ENCODE measurements at regions not wholly inside any gene's neighbourhood (a gene's known extent, or its start where the extent isn't known, plus 50 kb on each side); places are given as distances from the start of the nearest gene placed in this dataset.

GRCh38 chr2:147589127-147589526, 255.7 kb upstream of the ACVR2A start:
- TF ChIP-seq CTCF (IDR thresholded peaks at IDR 0.05), result no peak
- CTCF ChIA-PET, result no interaction called here
- ATAC-seq (ENCODE audit: low read depth) (no peak), DNase-seq (no peak)
- POLR2A ChIA-PET, result interaction anchor here (0.6 kb wide), 1 partner anchor 301 kb away, joined by 5 read pairs; no protein-coding TSS in a partner anchor
- Mint-ChIP-seq H3K9me3 (peaks cover 9% of the 10 kb centered on the region), H3K4me3 (no peak overlapping the region), H3K36me3 (ENCODE audit: low read depth) (no peaks in the 10 kb centered on the region), H3K27me3 (peaks cover 7% of the 10 kb centered on the region), H3K27ac (no peak overlapping the region), H3K4me1 (no peaks in the 10 kb centered on the region)
- intact Hi-C loops (cut with micrococcal nuclease), result no loop called here

GRCh38 chr2:147588191-147588590, 256.6 kb upstream of the ACVR2A start:
- intact Hi-C loops (cut with micrococcal nuclease), result no loop called here
- no peaks in the 10 kb centered on the region for H3K36me3 Mint-ChIP-seq (ENCODE audit: low read depth)
- no peak for TF ChIP-seq CTCF (IDR thresholded peaks at IDR 0.05)
- no peak overlapping the region for H3K27ac Mint-ChIP-seq
- no peaks in the 10 kb centered on the region for H3K4me1 Mint-ChIP-seq
- POLR2A ChIA-PET, result no interaction called here
- peaks cover 7% of the 10 kb centered on the region for H3K27me3 Mint-ChIP-seq
- ATAC-seq (ENCODE audit: low read depth), result no peak
- H3K9me3 Mint-ChIP-seq, result peaks cover 9% of the 10 kb centered on the region
- CTCF ChIA-PET, result no interaction called here
- no peak for DNase-seq
- no peak overlapping the region for H3K4me3 Mint-ChIP-seq

- DNase-seq (no peak), ATAC-seq (ENCODE audit: low read depth) (no peak)
- Mint-ChIP-seq H3K36me3 (ENCODE audit: low read depth) (no peaks in the 10 kb centered on the region), H3K27me3 (no peaks in the 10 kb centered on the region), H3K4me1 (no peaks in the 10 kb centered on the region), H3K27ac (no peak overlapping the region), H3K4me3 (no peak overlapping the region), H3K9me3 (no peaks in the 10 kb centered on the region)
- no peak for TF ChIP-seq CTCF (IDR thresholded peaks at IDR 0.05)
- POLR2A ChIA-PET, result no interaction called here
- CTCF ChIA-PET, result no interaction called here
- intact Hi-C loops (cut with micrococcal nuclease), result no loop called here
Observed at GRCh38 chr2:147578529-147578928, 266.3 kb upstream of the ACVR2A start.

GRCh38 chr2:147577998-147578380, 266.8 kb upstream of the ACVR2A start:
- CTCF ChIA-PET, result no interaction called here
- Mint-ChIP-seq H3K9me3 (no peaks in the 10 kb centered on the region), H3K4me3 (no peak overlapping the region), H3K36me3 (ENCODE audit: low read depth) (no peaks in the 10 kb centered on the region), H3K27ac (no peak overlapping the region), H3K4me1 (no peaks in the 10 kb centered on the region), H3K27me3 (no peaks in the 10 kb centered on the region)
- POLR2A ChIA-PET, result no interaction called here
- ATAC-seq (ENCODE audit: low read depth) (no peak), DNase-seq (no peak)
- intact Hi-C loops (cut with micrococcal nuclease), result no loop called here
- TF ChIP-seq CTCF (IDR thresholded peaks at IDR 0.05), result no peak

- no peak for ATAC-seq (ENCODE audit: low read depth)
Observed at GRCh38 chr2:147577323-147577997, 267.4 kb upstream of the ACVR2A start.

More at GRCh38 chr2:147577323-147577997, 267.4 kb upstream of the ACVR2A start:
- ChIA-PET POLR2A (no interaction called here), CTCF (no interaction called here)
- intact Hi-C loops (cut with micrococcal nuclease), result no loop called here
- Mint-ChIP-seq H3K36me3 (ENCODE audit: low read depth) (no peaks in the 10 kb centered on the region), H3K4me3 (no peak overlapping the region), H3K9me3 (no peaks in the 10 kb centered on the region), H3K27ac (no peak overlapping the region), H3K4me1 (no peaks in the 10 kb centered on the region), H3K27me3 (no peaks in the 10 kb centered on the region)
- no peak for TF ChIP-seq CTCF (IDR thresholded peaks at IDR 0.05)
- no peak for DNase-seq
